Natural killer cell (primary cell): ENCODE measurements at regions not wholly inside any gene's neighbourhood (a gene's known extent, or its start where the extent isn't known, plus 50 kb on each side); places are given as distances from the start of the nearest gene placed in this dataset.

Experiments used
- ATAC-seq, 3 donors: fragments of 150-1000 bp in 2 of 3; fragments of 200-7000 bp in 1 of 3; cut with Tn5 transposase; 1 replicate in 1 of 3; 2 replicates in 2 of 3; pipeline ENCODE4 v1.10.0; 2021; ENCODE audit warnings: mild to moderate bottlenecking in 2 of 3, moderate library complexity in 2 of 3
- DNase-seq, 2 donors: peaks; one replicate each; pipeline versions ENCODE4 v3.0.0 to v3.0.0-alpha.2; 2013 to 2021; ENCODE audit warnings: mixed read lengths in 1 of 2
- H3K27ac ChIP-seq: one replicate; pipeline ENCODE4 v1.5.1; 2013; ENCODE audit warnings: mild to moderate bottlenecking, low read length
- H3K27me3 ChIP-seq: one replicate; pipeline ENCODE4 v1.6.1; 2013; ENCODE audit warnings: low read length; ENCODE audit not compliant: control insufficient read depth, insufficient read depth
- H3K36me3 ChIP-seq: one replicate; pipeline ENCODE4 v1.6.1; 2013; ENCODE audit warnings: low read length; ENCODE audit not compliant: control insufficient read depth, insufficient read depth
- H3K4me1 ChIP-seq: one replicate; pipeline ENCODE4 v1.6.1; 2013; ENCODE audit warnings: low read length; ENCODE audit not compliant: control insufficient read depth, insufficient read depth
- H3K4me3 ChIP-seq: one replicate; pipeline ENCODE4 v1.5.1; 2013; ENCODE audit warnings: low read length
- H3K9me3 ChIP-seq: one replicate; pipeline ENCODE4 v1.6.1; 2013; ENCODE audit warnings: low read length; ENCODE audit not compliant: control insufficient read depth, insufficient read depth
- H3K27ac Mint-ChIP-seq, 2 donors: one replicate each; pipeline ENCODE4 v1.8.0; 2022; ENCODE audit warnings: mild to moderate bottlenecking in 2 of 2, mixed read lengths in 2 of 2, moderate library complexity in 1 of 2
- H3K27me3 Mint-ChIP-seq, 2 donors: one replicate each; pipeline ENCODE4 v1.8.0; 2022; ENCODE audit warnings: low read depth in 2 of 2, mixed read lengths in 2 of 2
- H3K36me3 Mint-ChIP-seq: one replicate; pipeline ENCODE4 v1.8.0; 2022; ENCODE audit warnings: mixed read lengths
- H3K4me1 Mint-ChIP-seq, 2 donors: one replicate each; pipeline ENCODE4 v1.8.0; 2022; ENCODE audit warnings: mixed read lengths in 2 of 2
- H3K4me3 Mint-ChIP-seq: one replicate; pipeline ENCODE4 v1.8.0; 2022; ENCODE audit warnings: mild to moderate bottlenecking, moderate library complexity, mixed read lengths
- H3K9me3 Mint-ChIP-seq, 2 donors: one replicate each; pipeline ENCODE4 v1.8.0; 2022; ENCODE audit warnings: mixed read lengths in 2 of 2
- WGBS: methylation state at CpG from one replicate; pipeline ENCODE4 v1.1.7; 2013; ENCODE audit warnings: missing lambda C conversion rate; ENCODE audit not compliant: insufficient coverage; 5-methylcytosine and 5-hydroxymethylcytosine counted together
- intact Hi-C: fragments of 100-400 bp; cut with micrococcal nuclease; formaldehyde crosslinking; loops from one replicate; pipeline ENCODE4 v1.14.2; 2022
- TF ChIP-seq, protein P1 (sequence below): fragments of 200-600 bp; IDR thresholded peaks from one replicate; pipeline ENCODE4 v1.8.0; 2022; ENCODE audit warnings: antibody characterized with exemption

DNA sequence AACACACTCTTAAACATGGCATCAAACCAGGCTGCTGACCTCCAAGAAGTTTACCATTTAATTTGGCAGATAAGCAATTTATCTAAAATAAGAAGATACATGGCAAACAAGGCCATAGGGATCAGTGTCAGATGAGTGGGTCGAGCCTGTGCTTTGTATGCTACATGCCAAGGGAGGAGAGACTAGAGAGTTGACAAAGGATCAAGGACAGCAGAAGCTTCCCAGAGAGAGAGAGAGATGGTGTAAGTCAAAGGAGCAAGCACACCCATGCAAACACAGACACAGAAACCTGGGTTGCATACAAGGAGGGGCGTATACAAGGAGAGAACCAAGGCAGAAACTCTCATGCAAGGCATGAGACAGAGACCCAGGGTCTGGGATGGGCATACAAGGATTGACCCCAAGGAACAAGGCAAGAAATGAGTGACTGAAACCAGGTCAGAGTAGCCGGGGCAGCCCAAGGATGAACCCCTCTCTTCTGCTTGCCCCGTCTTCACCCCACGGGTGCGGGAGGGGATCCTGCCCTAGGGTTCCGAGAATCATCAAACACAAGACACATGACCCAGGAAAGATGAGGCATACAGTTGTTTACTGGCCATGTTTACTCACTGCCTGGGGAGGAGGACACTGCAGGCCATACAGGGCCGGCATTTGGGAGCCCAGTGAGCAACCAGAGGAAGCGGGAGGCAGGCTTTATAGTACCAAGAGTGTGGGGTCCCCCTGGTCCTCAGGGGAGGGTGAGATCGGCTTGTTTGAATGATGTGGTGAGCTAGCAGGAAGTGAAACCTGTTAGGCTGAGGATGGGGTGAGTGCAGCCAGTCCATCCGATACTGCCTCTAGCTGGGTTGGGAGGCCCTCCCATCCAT lies 529.2 kb upstream of the ID2 start:
- DNase-seq (no peak), ATAC-seq (peak; percentile 48 to 89 (median 72))
- H3K27ac Mint-ChIP-seq = peak overlapping the region; percentile 32 to 78

DNA sequence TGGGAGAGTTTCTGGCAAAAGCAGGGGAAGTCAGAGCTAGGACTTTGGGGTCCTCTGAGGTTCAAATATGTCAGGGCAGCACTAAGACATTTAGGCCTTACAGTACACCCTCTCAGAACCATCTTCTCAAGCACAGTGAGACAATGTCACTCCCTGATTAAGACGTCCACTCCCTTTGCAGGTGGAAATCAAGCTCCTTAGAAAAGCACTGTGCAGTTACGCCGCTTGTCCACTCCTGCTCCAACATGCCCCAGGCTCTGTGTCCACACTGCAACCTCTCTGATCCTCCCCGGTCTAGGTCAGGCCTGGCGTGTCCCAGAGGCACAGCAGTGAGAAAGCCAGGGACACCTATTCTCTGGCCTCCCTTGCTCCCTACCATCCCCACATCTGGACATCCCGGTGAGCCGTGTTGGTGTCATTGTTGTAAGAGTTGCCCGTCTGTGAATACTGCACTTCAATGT lies 528.6 kb upstream of the ID2 start:
- no peak overlapping the region for H3K4me3 Mint-ChIP-seq
- H3K4me3 ChIP-seq = no peak overlapping the region
- H3K27me3 Mint-ChIP-seq = no peaks in the 10 kb centered on the region
- no peaks in the 10 kb centered on the region for H3K9me3 Mint-ChIP-seq
- H3K27ac ChIP-seq = no peak overlapping the region
- H3K4me1 ChIP-seq = peaks cover 17% of the 10 kb centered on the region
- peak overlapping the region; percentile 32 to 78 for H3K27ac Mint-ChIP-seq
- TF ChIP-seq, protein P1, sequence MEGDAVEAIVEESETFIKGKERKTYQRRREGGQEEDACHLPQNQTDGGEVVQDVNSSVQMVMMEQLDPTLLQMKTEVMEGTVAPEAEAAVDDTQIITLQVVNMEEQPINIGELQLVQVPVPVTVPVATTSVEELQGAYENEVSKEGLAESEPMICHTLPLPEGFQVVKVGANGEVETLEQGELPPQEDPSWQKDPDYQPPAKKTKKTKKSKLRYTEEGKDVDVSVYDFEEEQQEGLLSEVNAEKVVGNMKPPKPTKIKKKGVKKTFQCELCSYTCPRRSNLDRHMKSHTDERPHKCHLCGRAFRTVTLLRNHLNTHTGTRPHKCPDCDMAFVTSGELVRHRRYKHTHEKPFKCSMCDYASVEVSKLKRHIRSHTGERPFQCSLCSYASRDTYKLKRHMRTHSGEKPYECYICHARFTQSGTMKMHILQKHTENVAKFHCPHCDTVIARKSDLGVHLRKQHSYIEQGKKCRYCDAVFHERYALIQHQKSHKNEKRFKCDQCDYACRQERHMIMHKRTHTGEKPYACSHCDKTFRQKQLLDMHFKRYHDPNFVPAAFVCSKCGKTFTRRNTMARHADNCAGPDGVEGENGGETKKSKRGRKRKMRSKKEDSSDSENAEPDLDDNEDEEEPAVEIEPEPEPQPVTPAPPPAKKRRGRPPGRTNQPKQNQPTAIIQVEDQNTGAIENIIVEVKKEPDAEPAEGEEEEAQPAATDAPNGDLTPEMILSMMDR = no peak
- DNase-seq (no peak), ATAC-seq (no peak)
- 95% methylated on average over 8 of the region's 8 CpGs for WGBS
- no peaks in the 10 kb centered on the region for H3K36me3 Mint-ChIP-seq
- H3K4me1 Mint-ChIP-seq = peaks cover 50 to 70% of the 10 kb centered on the region in 2 donors
- no peaks in the 10 kb centered on the region for H3K27me3 ChIP-seq
- intact Hi-C loops = no loop called here
- no peaks in the 10 kb centered on the region for H3K36me3 ChIP-seq
- H3K9me3 ChIP-seq = no peaks in the 10 kb centered on the region

More for the DNA sequence above, 529.2 kb upstream of the ID2 start:
- TF ChIP-seq, protein P1 = no peak
- Histone ChIP-seq H3K27ac (no peak overlapping the region), H3K36me3 (no peaks in the 10 kb centered on the region), H3K9me3 (no peaks in the 10 kb centered on the region), H3K27me3 (no peaks in the 10 kb centered on the region), H3K4me3 (no peak overlapping the region), H3K4me1 (peaks cover 17% of the 10 kb centered on the region)
- intact Hi-C loops = no loop called here
- 61% methylated on average over 11 of the region's 11 CpGs for WGBS
- Mint-ChIP-seq H3K4me3 (no peak overlapping the region), H3K4me1 (peaks cover 54 to 73% of the 10 kb centered on the region in 2 donors), H3K36me3 (no peaks in the 10 kb centered on the region), H3K9me3 (no peaks in the 10 kb centered on the region), H3K27me3 (no peaks in the 10 kb centered on the region)

DNA sequence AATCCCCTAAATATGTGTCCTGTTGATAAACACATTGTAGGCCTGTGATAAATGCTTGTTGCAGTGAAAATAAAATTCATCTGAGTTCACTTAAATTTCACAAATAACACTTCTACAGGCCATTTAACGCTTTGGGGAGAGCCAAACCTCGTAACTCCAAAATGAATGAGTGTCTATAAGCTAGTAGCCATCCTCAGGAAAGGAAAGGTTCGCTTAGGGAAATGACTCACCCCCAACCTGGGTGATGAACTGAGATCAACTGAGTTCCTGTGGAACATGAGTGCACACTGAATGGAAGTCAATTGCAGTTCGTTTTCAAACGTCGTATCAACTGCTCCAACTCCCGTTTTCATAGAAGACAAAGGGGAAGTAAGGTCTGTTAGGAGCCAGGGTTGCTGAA lies 527.6 kb upstream of the ID2 start:
- TF ChIP-seq, protein P1 = no peak
- H3K27ac ChIP-seq = no peak overlapping the region
- 64% methylated on average over 7 of the region's 7 CpGs for WGBS
- Mint-ChIP-seq H3K9me3 (no peaks in the 10 kb centered on the region), H3K27me3 (no peaks in the 10 kb centered on the region), H3K4me1 (peaks cover 44 to 64% of the 10 kb centered on the region in 2 donors), H3K36me3 (no peaks in the 10 kb centered on the region), H3K27ac (peak overlapping the region in 1 of 2 donors; percentile 78), H3K4me3 (no peak overlapping the region)
- H3K36me3 ChIP-seq = no peaks in the 10 kb centered on the region
- H3K27me3 ChIP-seq = no peaks in the 10 kb centered on the region
- H3K4me3 ChIP-seq = no peak overlapping the region
- H3K9me3 ChIP-seq = no peaks in the 10 kb centered on the region
- ATAC-seq (no peak), DNase-seq (no peak)
- intact Hi-C loops = no loop called here
- peaks cover 17% of the 10 kb centered on the region for H3K4me1 ChIP-seq
